ENCODE measurements at regions not wholly inside any gene's neighbourhood (a gene's known extent, or its start where the extent isn't known, plus 50 kb on each side); places are given as distances from the start of the nearest gene placed in this dataset.

GRCh38 chr9:82363198-82363597 is 374.6 kb downstream of the SPATA31D1 start:
- Histone ChIP-seq H3K4me3 (no peak overlapping the region), H3K9me3 (replicated peaks; ENCODE audit: control insufficient read depth, insufficient read depth, low read depth, low read length) (no peaks in the 10 kb centered on the region), H3K4me1 (replicated peaks in 1 of 2; ENCODE audit: control insufficient read depth in 2 of 2, insufficient read depth in 2 of 2, low read length in 2 of 2) (no peaks in the 10 kb centered on the region), H3K9ac (ENCODE audit: insufficient read depth in 1 of 2, low read depth in 2 of 2, low read length in 2 of 2) (no peak overlapping the region), H3K27ac (ENCODE audit: extremely low read depth, low read depth, low read length) (no peak overlapping the region), H3K36me3 (ENCODE audit: control insufficient read depth, insufficient read depth, low read length) (no peaks in the 10 kb centered on the region), H4K20me1 (replicated peaks; ENCODE audit: control insufficient read depth, insufficient read depth, low read length) (no peaks in the 10 kb centered on the region), H3K4me2 (ENCODE audit: insufficient read depth, low read length) (no peak overlapping the region), H3K27me3 (ENCODE audit: control insufficient read depth in 2 of 2, insufficient read depth in 2 of 2, low read length in 2 of 2) (no peaks in the 10 kb centered on the region), H2AFZ (ENCODE audit: low read depth, low read length) (no peak overlapping the region), H3K79me2 (ENCODE audit: control insufficient read depth, insufficient read depth, low read length) (no peaks in the 10 kb centered on the region), H3K9me1 (ENCODE audit: control insufficient read depth, insufficient read depth, low read length) (no peaks in the 10 kb centered on the region)
- WGBS (ENCODE audit: insufficient coverage, low coverage, missing lambda C conversion rate), result 0% methylated on average over 5 of the region's 5 CpGs
- intact Hi-C loops (cut with micrococcal nuclease), result no loop called here
- no TSS peak for BruUV-seq (replicated peaks)
- DNase-seq (ENCODE audit: extremely low read depth in 1 of 4, low spot score in 3 of 4) (no peak), ATAC-seq (no peak), FAIRE-seq (no peak)
- in situ Hi-C loops (cut with MboI), result no loop called here
- TF ChIP-seq SP2 (IDR thresholded peaks at IDR 0.05; ENCODE audit: extremely low read depth, low read depth, low read length, poor library complexity, severe bottlenecking) (no peak), SNRNP70 (optimal IDR thresholded peaks at IDR 0.05; ENCODE audit: low read depth, low read length) (no peak), KLF16 (IDR thresholded peaks at IDR 0.05) (no peak), TFAM (CRISPR knock-in tag; conservative IDR thresholded peaks at IDR 0.05) (no peak), MEF2A (IDR thresholded peaks at IDR 0.05; ENCODE audit: control insufficient read depth, low read depth, low read length) (no peak), ZNF444 (CRISPR knock-in tag; IDR thresholded peaks at IDR 0.05) (no peak), MTA1 (IDR thresholded peaks at IDR 0.05; ENCODE audit: borderline replicate concordance) (no peak), ATF3 (IDR thresholded peaks at IDR 0.05) (no peak), ATF3 (CRISPR knock-in tag; conservative IDR thresholded peaks at IDR 0.05) (no peak), ZBTB12 (CRISPR knock-in tag; IDR thresholded peaks at IDR 0.05) (no peak), BCL6 (CRISPR knock-in tag; IDR thresholded peaks at IDR 0.05) (no peak), ZSCAN32 (CRISPR knock-in tag; IDR thresholded peaks at IDR 0.05) (no peak), HES1 (IDR thresholded peaks at IDR 0.05; ENCODE audit: low read depth) (no peak), EP300 (IDR thresholded peaks at IDR 0.05; ENCODE audit: low read length) (no peak), CBFA2T2 (conservative IDR thresholded peaks at IDR 0.05) (no peak), MBD1 (CRISPR knock-in tag; IDR thresholded peaks at IDR 0.05) (no peak), DLX4 (CRISPR knock-in tag; IDR thresholded peaks at IDR 0.05) (no peak), ELF4 (CRISPR knock-in tag; IDR thresholded peaks at IDR 0.05) (no peak), PTTG1 (tag; IDR thresholded peaks at IDR 0.05; ENCODE audit: low read depth) (no peak)
- CTCF ChIA-PET (ENCODE audit: low intra/inter-chr PET ratio), result no interaction called here
- POLR2A ChIA-PET, result no interaction called here

Data from K562 (cell line).